Activated T-helper 17 cell treated with anti-CD3 and anti-CD28 coated beads, Interleukin-2, amount 50 U/mL, for 72 hours (primary cell): ENCODE measurements at regions not wholly inside any gene's neighbourhood (a gene's known extent, or its start where the extent isn't known, plus 50 kb on each side); places are given as distances from the start of the nearest gene placed in this dataset.

Experiments used
- ATAC-seq: fragments of 150-1000 bp; cut with Tn5 transposase; replicated peaks from 2 replicates; pipeline ENCODE4 v1.10.0; 2021; ENCODE audit warnings: mild to moderate bottlenecking, moderate library complexity
- H3K27ac Mint-ChIP-seq: one replicate; pipeline ENCODE4 v1.8.0; 2022; ENCODE audit warnings: mixed read lengths
- H3K27me3 Mint-ChIP-seq: one replicate; pipeline ENCODE4 v1.8.0; 2022; ENCODE audit warnings: mixed read lengths
- H3K36me3 Mint-ChIP-seq: one replicate; pipeline ENCODE4 v1.8.0; 2022; ENCODE audit warnings: low read depth, mild to moderate bottlenecking, mixed read lengths
- H3K4me1 Mint-ChIP-seq: one replicate; pipeline ENCODE4 v1.8.0; 2022; ENCODE audit warnings: mixed read lengths
- H3K4me3 Mint-ChIP-seq: one replicate; pipeline ENCODE4 v1.8.0; 2022; ENCODE audit warnings: mild to moderate bottlenecking, mixed read lengths
- H3K9me3 Mint-ChIP-seq: one replicate; pipeline ENCODE4 v1.8.0; 2022; ENCODE audit warnings: mixed read lengths

DNA sequence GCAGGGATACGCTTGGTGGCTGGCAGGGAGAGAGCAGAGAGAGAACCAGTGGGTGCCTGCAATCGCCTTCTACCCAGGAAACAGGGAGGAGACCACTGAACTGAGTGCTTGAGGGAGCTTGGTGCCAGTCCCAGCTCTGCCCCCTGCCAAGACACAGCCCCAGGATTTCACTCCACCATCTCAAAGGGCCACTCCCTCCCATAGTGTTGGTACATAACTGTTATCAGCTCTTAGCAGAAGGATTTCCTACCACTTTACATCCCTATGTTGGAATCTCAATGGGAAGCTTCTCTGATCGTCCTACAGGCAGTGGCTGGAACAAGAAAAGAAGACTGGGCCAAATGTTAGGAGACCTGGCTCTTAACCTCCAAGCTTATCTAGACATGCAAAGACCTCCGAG lies 157.4 kb upstream of the FOXN3 start:
- Mint-ChIP-seq H3K27me3 (no peaks in the 10 kb centered on the region), H3K4me1 (peaks cover 14% of the 10 kb centered on the region), H3K36me3 (peaks cover 6% of the 10 kb centered on the region), H3K4me3 (no peak overlapping the region), H3K9me3 (no peaks in the 10 kb centered on the region), H3K27ac (peak overlapping the region; percentile 37)
- ATAC-seq = no peak

DNA sequence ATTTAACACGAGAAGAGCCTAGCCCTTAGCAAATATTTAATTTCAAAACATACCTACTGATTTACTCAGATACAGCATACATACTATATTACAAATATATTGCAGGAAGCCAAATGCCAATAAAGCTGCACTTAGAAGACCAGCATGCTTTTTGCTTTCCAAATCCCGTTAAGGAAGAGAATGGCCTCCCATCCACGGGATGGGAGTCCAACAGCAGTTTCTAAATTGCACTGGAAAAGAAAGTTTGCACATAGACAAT lies 156.3 kb upstream of the FOXN3 start:
- no peak for ATAC-seq
- Mint-ChIP-seq H3K4me3 (no peak overlapping the region), H3K36me3 (peaks cover 6% of the 10 kb centered on the region), H3K27ac (no peak overlapping the region), H3K9me3 (no peaks in the 10 kb centered on the region), H3K27me3 (no peaks in the 10 kb centered on the region), H3K4me1 (peaks cover 8% of the 10 kb centered on the region)

DNA sequence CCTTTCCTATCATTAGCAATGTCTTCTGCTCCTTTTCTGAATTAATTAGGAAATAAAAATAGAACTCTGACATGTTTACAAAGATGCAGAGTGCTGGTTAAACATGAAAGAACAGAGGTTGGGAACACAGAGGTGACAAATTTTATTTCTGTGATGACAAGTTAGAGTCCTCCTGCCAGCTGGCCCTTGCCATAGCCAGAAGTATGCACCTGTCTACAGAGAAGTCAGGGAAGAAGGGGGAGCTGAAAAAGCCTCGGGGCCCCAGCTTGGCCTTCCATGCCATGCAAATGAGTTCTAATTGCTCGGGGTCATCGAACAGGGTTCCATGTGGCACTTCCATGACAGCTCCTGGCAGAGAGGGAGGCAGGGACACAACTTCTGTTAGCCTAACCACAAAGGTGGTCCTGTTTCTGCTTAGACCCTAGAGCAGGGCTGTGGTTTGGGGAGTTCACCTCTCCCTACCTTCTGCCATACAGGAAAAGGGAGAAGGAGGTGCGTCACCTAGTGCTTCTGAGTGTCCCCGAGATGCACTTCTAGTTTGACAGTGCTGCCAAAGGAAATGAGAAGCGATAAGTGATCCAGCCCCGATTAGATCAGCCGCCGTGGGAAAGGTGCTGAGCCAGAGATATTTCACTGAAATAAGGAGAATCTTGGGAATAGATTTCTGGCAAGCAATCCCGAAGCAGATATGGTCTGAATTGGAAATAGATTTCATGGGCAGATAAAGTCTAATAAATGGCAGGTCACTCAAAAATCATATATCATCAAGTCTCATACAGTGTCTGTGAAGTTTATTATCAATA lies 155.8 kb upstream of the FOXN3 start:
- Mint-ChIP-seq H3K27ac (no peak overlapping the region), H3K9me3 (no peaks in the 10 kb centered on the region), H3K36me3 (peaks cover 6% of the 10 kb centered on the region), H3K27me3 (no peaks in the 10 kb centered on the region), H3K4me1 (peaks cover 9% of the 10 kb centered on the region), H3K4me3 (no peak overlapping the region)
- ATAC-seq = no peak

DNA sequence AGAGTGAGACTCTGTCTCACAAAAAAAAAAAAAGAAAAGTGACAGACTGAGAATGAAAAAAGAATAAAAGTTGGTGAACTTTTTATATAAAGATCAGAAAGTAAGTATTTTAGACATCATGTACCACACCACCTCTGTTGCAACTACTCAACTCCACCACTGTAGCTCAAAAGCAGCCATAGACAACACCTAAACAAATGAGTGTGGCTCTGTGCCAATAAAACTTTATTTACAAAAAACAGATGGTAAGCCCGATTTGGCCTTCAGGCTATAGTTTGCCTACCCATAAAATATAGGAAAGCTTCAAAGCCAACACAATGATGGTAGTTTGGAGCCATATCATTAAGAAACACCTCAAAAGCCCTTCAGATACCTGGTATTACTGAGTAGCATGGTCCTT lies 154.5 kb upstream of the FOXN3 start:
- Mint-ChIP-seq H3K9me3 (no peaks in the 10 kb centered on the region), H3K4me1 (peaks cover 9% of the 10 kb centered on the region), H3K27me3 (no peaks in the 10 kb centered on the region), H3K27ac (no peak overlapping the region), H3K4me3 (no peak overlapping the region), H3K36me3 (peaks cover 1% of the 10 kb centered on the region)
- ATAC-seq = no peak

DNA sequence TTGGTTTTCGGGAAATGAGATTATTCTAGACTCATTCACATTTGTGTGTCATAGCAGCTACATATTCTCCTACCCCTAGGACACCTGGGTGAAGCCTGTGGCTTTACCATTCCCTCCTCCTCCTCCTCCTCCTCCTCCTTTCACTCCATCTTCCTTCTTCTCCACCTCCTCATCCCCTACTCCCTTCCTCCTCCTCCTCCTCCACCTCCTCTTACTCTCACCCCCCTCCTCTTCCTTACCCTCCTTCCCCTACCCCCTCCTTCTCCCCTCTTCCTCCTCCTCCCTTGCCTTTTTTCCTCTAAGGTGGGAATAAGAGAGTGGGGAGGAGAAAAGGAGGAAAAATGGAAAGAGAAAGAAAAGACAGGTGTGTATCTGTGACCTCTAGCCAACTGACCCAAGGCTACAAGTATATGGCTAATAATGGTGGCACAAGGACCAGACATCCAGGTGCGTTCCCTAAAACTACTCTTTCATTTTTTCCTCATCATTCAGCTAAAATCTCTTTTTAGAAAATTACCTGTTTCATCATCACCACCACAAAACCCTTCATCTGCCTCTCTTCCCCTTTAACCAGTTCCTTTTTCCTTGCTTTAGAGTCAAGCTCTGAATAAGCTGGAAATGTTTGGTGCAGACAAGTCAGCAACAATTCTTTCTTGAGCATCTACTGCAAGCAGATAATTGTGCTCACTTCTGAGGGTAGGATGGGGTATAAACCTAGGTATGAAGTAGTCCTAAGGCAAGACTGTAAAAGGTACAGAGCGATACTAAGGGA lies 149.8 kb upstream of the FOXN3 start:
- peaks cover 20% of the 10 kb centered on the region for H3K4me1 Mint-ChIP-seq
- H3K9me3 Mint-ChIP-seq = no peaks in the 10 kb centered on the region
- peak overlapping the region; percentile 2 for H3K27ac Mint-ChIP-seq
- ATAC-seq = no peak
- no peak overlapping the region for H3K4me3 Mint-ChIP-seq
- no peaks in the 10 kb centered on the region for H3K27me3 Mint-ChIP-seq
- H3K36me3 Mint-ChIP-seq = peaks cover 8% of the 10 kb centered on the region

DNA sequence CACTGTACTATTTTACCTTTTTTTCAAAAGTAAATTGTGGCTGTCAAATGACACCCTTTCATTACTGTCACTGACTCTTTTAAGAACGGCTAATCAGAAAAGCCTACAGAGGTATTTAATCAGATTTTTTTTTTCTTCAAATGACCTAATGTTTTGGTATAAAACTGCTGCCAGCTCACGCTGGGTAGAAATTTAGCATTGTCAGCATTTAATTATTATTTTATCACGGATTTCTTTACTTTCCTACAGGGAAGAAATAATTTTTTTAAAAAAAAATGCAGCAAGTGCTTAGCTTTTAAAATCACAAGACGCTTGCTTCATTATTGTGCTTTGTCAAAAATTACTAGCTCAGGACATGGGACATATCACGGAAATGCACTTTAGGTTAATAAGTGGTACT lies 149.1 kb upstream of the FOXN3 start:
- H3K36me3 Mint-ChIP-seq = peaks cover 8% of the 10 kb centered on the region
- no peak for ATAC-seq
- no peak overlapping the region for H3K27ac Mint-ChIP-seq
- no peaks in the 10 kb centered on the region for H3K9me3 Mint-ChIP-seq
- H3K4me1 Mint-ChIP-seq = peaks cover 20% of the 10 kb centered on the region
- no peak overlapping the region for H3K4me3 Mint-ChIP-seq
- no peaks in the 10 kb centered on the region for H3K27me3 Mint-ChIP-seq

DNA sequence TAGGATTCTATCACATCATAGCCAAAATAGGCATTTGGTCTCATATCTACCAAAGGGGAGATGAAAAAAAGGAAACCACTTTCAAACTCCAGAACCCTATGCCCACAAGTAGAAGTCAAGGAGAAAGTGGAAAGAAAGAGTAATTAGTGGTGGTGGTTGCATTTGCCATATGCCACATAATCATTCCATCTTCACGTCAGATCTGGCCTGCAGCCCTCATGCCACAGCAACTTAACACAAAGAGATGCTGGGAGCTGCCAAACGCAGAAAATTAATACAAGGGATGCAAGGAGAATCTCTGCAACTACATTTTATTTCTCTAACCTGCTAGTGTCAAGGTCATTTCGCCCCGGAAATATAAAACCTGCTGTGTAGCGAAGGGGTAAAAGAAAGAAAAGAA lies 148.6 kb upstream of the FOXN3 start:
- no peak overlapping the region for H3K27ac Mint-ChIP-seq
- no peak overlapping the region for H3K4me3 Mint-ChIP-seq
- H3K9me3 Mint-ChIP-seq = no peaks in the 10 kb centered on the region
- no peaks in the 10 kb centered on the region for H3K27me3 Mint-ChIP-seq
- peaks cover 8% of the 10 kb centered on the region for H3K36me3 Mint-ChIP-seq
- no peak for ATAC-seq
- peaks cover 20% of the 10 kb centered on the region for H3K4me1 Mint-ChIP-seq

DNA sequence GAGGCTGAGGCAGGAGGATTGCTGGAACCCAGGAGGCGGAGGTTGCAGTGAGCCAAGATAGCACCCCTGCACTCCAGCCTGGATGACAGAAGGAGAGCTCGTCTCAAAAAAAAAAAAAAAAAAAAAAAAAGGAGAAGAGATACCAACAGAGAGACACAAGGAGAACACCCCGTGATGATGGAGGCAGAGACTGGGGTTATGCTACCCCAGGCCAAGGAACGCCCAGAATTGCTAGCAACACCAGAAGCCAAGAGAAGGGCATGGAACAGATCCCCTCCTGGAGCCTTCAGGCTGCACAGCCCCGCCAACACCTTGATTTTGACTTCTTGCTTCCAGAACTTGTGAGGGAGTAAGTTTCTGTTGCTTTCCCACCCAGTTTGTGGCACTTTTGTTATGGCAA lies 148.0 kb upstream of the FOXN3 start:
- H3K36me3 Mint-ChIP-seq = peaks cover 8% of the 10 kb centered on the region
- H3K27ac Mint-ChIP-seq = no peak overlapping the region
- ATAC-seq = no peak
- H3K4me3 Mint-ChIP-seq = no peak overlapping the region
- no peaks in the 10 kb centered on the region for H3K27me3 Mint-ChIP-seq
- no peaks in the 10 kb centered on the region for H3K9me3 Mint-ChIP-seq
- H3K4me1 Mint-ChIP-seq = peaks cover 20% of the 10 kb centered on the region

DNA sequence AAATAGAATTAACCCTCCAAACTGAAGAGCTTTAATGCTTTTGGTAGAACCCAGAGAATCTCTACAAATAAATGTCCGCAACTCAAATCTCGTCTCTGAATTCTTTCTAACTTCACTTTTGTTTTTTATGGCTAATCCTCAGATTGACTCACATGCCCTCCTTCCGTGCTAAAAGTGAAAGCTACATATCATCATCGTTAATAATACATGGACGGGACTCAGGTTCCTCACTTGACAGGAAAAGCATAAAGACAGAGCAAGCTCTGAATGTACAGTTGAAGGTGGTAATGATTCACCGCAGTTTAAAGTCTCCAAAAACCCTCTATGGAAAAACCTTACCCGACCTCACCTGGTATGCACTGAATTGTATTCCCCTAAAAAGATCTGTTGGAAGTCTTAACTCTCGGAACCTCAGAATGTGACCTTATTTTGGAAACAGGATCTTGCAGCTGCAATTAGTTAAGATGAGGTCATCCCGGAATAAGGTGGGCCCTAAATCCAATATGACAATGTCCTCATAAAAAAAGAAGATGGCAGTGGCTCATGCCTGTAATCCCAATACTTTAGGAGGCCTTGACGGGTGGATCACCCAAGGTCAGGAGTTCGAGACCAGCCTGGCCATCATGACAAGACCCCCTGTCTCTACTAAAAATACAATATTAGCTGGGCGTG lies 147.4 kb upstream of the FOXN3 start:
- Mint-ChIP-seq H3K4me3 (peak overlapping the region; percentile 15), H3K36me3 (peaks cover 8% of the 10 kb centered on the region), H3K27ac (no peak overlapping the region), H3K9me3 (no peaks in the 10 kb centered on the region), H3K4me1 (peaks cover 20% of the 10 kb centered on the region), H3K27me3 (no peaks in the 10 kb centered on the region)
- ATAC-seq = peak; percentile 16

DNA sequence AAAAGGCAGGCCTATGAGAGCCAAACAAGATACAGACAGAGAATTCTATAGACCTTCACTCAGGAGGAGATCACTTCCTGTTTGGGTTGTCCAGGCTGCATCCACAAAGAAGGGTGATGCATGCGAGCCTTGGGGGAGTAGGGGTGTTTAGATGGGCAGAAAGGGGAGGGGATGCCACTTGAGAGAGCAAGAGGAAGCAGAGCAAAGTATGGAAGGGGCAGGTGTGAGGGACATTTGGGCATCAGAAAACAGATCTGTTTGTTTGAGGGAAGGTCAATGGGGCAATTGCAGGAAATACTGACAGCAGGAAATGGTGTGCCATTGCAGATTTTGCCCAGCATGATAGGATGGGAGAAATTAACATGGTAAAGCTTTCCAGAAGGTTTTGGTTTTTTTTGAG lies 146.4 kb upstream of the FOXN3 start:
- Mint-ChIP-seq H3K27me3 (no peaks in the 10 kb centered on the region), H3K9me3 (no peaks in the 10 kb centered on the region), H3K27ac (peak overlapping the region; percentile 65), H3K4me1 (peaks cover 20% of the 10 kb centered on the region), H3K4me3 (no peak overlapping the region), H3K36me3 (peaks cover 8% of the 10 kb centered on the region)
- ATAC-seq = no peak

DNA sequence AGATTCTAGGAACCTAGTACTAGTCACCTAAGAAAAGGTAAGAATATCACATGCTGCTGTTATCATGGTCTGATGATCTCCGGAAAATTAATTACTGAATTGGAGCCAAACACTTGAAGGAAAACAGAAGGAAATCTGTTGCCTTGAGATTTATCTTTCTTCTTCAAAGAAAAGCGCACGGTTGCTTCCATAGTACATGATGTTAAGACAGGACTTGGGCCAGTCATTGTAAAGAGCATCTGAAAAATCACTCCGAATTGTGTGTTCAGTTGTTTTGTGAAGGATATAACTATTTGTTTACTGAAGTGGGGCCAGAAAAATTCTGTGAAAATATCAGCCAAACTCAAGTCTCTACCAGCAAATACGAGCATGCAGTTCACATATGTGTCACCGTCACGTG lies 134.9 kb upstream of the FOXN3 start:
- H3K27me3 Mint-ChIP-seq = no peaks in the 10 kb centered on the region
- ATAC-seq = no peak
- no peak overlapping the region for H3K4me3 Mint-ChIP-seq
- peak overlapping the region; percentile 47 for H3K27ac Mint-ChIP-seq
- no peaks in the 10 kb centered on the region for H3K9me3 Mint-ChIP-seq
- no peaks in the 10 kb centered on the region for H3K36me3 Mint-ChIP-seq
- peaks cover 15% of the 10 kb centered on the region for H3K4me1 Mint-ChIP-seq

DNA sequence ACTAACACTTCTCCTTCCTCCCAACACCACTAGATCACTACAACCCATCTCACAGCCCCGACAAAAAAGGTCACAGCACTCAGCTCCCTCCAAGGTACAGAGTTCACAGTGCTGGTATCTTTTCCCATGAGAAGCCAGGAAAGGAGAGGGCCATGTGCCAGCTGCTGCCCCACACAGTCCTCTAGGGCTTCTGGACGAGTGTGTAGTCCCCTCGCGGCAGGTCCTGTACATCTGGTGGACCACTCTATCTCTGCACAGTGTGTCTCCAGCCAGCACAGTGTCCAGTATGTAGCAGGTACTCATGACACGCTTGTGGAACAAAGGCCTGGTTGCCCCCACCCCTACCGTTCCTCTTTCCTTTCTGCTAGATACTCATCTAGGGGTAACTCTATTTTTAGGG lies 134.4 kb upstream of the FOXN3 start:
- ATAC-seq = no peak
- Mint-ChIP-seq H3K36me3 (no peaks in the 10 kb centered on the region), H3K27me3 (no peaks in the 10 kb centered on the region), H3K27ac (peak overlapping the region; percentile 47), H3K4me1 (peaks cover 15% of the 10 kb centered on the region), H3K9me3 (no peaks in the 10 kb centered on the region), H3K4me3 (no peak overlapping the region)

DNA sequence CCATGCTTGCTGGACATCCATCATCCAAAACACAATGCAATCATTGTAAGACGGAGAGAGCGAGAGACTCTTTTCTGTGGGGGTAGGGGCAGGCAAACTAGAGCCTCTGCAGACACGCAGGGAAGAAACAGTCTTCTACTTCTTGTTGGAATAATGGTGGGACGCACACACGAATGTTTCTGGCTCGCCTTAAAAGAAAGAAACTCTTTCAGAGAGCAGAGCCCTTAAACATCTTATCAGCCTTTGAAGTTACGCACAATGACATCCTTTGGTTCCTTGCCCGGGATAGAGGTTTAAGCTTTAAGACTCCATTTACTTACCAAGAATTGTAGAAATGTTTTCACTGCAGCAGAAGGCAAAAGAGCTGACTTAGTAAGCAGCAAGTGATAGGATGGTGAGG lies 133.8 kb upstream of the FOXN3 start:
- no peak overlapping the region for H3K4me3 Mint-ChIP-seq
- no peaks in the 10 kb centered on the region for H3K27me3 Mint-ChIP-seq
- peaks cover 17% of the 10 kb centered on the region for H3K4me1 Mint-ChIP-seq
- no peaks in the 10 kb centered on the region for H3K36me3 Mint-ChIP-seq
- H3K9me3 Mint-ChIP-seq = no peaks in the 10 kb centered on the region
- no peak for ATAC-seq
- H3K27ac Mint-ChIP-seq = peak overlapping the region; percentile 47

DNA sequence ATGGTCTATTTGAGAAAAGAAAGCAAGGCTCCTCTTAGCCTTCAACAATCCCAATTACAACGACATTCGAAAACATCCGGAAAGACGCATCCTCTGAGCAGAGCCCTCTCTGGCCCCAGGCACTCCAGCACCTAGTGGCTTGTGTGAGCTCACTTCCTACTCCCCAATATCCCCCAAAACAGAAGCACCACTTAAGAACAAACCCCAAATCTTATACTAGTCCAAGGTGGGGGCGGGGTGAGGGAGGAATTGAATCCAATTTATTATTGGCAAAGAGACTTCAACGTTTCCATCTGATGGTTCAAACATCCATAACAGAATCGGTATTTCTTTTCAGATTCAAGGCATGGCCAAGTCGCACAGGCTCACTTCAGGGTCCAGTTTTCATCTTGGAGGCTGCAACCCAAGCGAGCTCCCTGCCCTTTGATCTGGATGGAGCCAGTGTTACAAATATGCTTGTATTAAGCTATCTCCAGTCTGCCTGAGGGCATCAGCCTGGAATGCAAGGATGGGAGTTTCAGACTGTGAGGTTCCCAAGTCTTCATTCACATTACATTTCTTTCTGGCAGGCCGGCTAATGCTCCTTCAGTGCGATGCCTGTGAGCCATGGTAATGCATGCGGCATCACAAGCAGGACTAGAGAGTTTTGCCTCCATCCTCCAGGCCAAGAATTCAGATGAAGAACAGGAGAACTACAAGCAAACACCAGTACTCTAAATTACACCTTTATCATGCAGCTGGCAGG lies 132.5 kb upstream of the FOXN3 start:
- no peak for ATAC-seq
- H3K27ac Mint-ChIP-seq = no peak overlapping the region
- no peaks in the 10 kb centered on the region for H3K27me3 Mint-ChIP-seq
- H3K4me1 Mint-ChIP-seq = peaks cover 15% of the 10 kb centered on the region
- H3K9me3 Mint-ChIP-seq = no peaks in the 10 kb centered on the region
- no peaks in the 10 kb centered on the region for H3K36me3 Mint-ChIP-seq
- H3K4me3 Mint-ChIP-seq = no peak overlapping the region
